CD4-positive, alpha-beta T cell treated with Interferon alpha-2 for 1 hour (primary cell): ENCODE measurements at regions not wholly inside any gene's neighbourhood (a gene's known extent, or its start where the extent isn't known, plus 50 kb on each side); places are given as distances from the start of the nearest gene placed in this dataset.
"Not testable (repeated sequence)": the region's sequence is repeated elsewhere in the genome, so short reads cannot be mapped to it uniquely, and the experiment has no call there.

ENCODE experiments used
- DNase-seq, 2 donors: peaks; one replicate each; pipeline ENCODE4 v3.0.0-alpha.2; 2020 to 2022

- no peak for DNase-seq
Measured at GRCh38 chr3:124627501-124627908, 102.7 kb upstream of the UMPS start.

- no peak for DNase-seq
Measured at GRCh38 chr3:124628863-124629262, 101.4 kb upstream of the UMPS start.

GRCh38 chr3:124629497-124629896, 100.8 kb upstream of the UMPS start:
- DNase-seq: no peak

- no peak for DNase-seq
Measured at GRCh38 chr3:124630960-124631359, 99.3 kb upstream of the UMPS start.

GRCh38 chr3:124631727-124632126, 98.5 kb upstream of the UMPS start:
- DNase-seq: no peak

GRCh38 chr3:124632566-124633140, 97.6 kb upstream of the UMPS start:
- no peak for DNase-seq

GRCh38 chr3:124633524-124633923, 96.7 kb upstream of the UMPS start:
- no peak for DNase-seq

- no peak for DNase-seq
Measured at GRCh38 chr3:124634210-124635168, 95.8 kb upstream of the UMPS start.

GRCh38 chr3:124635169-124635539, 95.1 kb upstream of the UMPS start:
- DNase-seq: no peak

- no peak for DNase-seq
Measured at GRCh38 chr3:124636101-124636862, 94.0 kb upstream of the UMPS start.

- no peak for DNase-seq
Measured at GRCh38 chr3:124636863-124637296, 93.4 kb upstream of the UMPS start.

- peak in 1 of 2 donors; percentile 55 for DNase-seq
Measured at GRCh38 chr3:124639406-124640237, 90.6 kb upstream of the UMPS start.

- no peak for DNase-seq
Measured at GRCh38 chr3:124640635-124641306, 89.5 kb upstream of the UMPS start.

GRCh38 chr3:124643453-124643852, 86.8 kb upstream of the UMPS start:
- no peak for DNase-seq

DNA sequence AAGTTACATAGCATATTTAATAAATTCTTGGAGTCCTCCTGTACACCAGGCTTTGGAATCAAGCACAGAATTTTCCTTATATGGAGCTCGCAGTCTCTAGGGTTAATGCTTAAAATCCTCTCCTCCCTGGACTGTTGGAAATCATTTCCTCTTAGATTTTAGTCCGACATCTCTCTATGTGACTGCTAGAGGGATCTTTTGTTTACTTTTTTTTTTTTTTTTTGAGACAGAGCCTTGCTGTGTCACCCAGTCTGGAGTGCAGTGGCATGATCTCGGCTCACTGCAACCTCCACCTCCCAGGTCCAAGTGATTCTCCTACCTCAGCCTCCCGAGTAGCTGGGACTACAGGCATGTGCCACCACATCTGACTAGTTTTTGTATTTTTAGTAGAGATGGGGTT, 84.1 kb upstream of the UMPS start:
- not testable (repeated sequence) for DNase-seq

GRCh38 chr3:124648551-124648950, 81.7 kb upstream of the UMPS start:
- DNase-seq: no peak

DNA sequence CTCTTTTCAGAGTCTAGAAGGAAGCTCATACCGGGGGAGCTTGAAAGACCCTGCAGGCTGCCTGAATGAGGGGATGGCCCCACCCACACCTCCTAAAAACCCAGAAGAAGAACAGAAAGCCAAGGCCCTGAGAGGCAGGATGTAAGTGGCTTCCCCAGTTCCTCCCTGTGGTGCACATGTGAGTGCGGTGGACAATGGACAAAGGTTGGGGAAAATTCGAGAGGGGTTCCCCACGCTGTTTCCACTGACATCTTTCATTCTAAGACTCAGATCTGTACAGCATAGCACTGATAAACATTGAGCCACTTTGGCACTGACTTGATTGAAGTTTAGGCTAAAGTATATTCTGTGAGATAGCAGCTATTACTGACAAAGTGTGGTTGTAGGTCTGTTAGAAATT, 79.5 kb upstream of the UMPS start:
- DNase-seq: peak in 1 of 2 donors; percentile 3

GRCh38 chr3:124651416-124651815, 78.8 kb upstream of the UMPS start:
- not testable (repeated sequence) for DNase-seq

GRCh38 chr3:124652009-124652408, 78.2 kb upstream of the UMPS start:
- DNase-seq: peak in 1 of 2 donors; percentile 22

DNA sequence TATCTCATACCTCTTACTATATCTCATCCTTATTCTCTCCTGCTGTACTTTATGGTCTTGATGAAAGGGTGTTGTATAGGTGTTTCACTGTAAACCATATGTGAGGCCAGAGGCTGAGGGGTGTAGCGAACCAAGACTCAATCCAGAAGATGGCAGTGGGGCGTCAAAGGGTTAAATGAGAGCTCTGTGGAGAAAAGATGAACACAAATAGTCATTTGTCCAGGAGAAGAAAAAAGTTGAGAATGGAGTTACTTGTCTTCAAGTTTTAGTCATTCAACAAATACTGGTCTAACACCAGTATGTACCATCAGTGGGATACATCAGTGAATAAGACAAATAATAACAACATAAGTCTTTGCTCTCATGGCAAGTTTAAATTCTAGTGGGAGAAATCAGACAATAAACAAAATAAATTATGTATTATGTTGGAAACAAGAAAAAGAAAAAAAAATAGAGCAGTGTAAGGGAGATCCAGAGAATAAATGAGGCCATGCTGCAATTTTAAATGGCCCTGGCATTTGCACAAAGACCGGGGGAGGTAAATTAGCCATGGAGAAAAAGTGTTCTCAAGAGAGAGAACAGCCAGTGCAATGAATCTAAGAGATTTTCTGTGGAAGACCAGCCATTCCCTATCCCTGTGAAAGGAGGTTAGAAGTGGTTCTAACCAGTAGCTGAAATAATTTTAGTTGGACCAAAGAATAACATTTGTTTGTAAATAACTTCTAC, 77.0 kb upstream of the UMPS start:
- no peak for DNase-seq

DNA sequence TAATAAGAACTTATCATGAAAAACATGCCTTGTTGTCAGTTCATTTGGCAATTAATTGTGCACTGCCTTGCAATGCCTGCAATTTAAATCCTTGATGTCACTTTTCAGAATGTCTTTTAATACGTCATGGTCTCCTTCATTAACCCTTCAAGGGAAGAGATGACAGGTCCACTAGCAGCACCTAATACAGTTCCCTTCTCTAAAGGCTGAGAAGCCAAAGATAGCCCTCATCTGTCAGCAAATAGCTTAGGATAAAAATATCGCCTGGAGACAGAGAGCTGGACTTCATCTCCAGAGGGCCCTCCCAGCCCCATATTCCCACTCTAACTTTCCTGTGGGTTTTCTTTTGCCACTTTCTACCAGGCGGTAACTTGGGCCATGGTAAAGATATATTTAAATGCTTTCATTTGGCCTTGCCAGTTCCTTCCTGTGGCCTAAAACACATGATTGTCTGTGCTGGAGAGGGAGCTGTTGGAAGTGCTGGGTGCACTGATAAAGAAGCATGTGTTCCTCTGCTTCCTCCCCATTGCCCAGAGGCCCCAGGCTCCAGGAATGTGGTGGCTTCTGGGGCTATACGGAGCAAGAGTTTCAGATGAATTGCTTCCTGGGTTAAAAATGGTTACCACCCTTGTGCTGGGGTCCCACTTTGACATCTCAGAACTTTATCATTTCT, 76.3 kb upstream of the UMPS start:
- DNase-seq: no peak
